Neural cell (in vitro differentiated cells): ENCODE measurements at regions not wholly inside any gene's neighbourhood (a gene's known extent, or its start where the extent isn't known, plus 50 kb on each side); places are given as distances from the start of the nearest gene placed in this dataset.

Source experiments
- H2AFZ ChIP-seq: fragments of 200-600, 300-800 bp; sonication (generic), shearing (Covaris generic); 2 replicates; pipeline ENCODE4 v1.6.0; 2014; ENCODE audit warnings: low read depth, mild to moderate bottlenecking, antibody characterized with exemption, low read length, moderate library complexity
- H3F3A ChIP-seq: fragments of 200-600 bp; shearing (Covaris generic); 2 replicates; pipeline ENCODE4 v1.6.1; 2016; ENCODE audit warnings: mild to moderate bottlenecking, moderate library complexity, mixed read lengths, antibody characterized with exemption, low read length; ENCODE audit not compliant: insufficient read depth, poor library complexity, severe bottlenecking
- H3K27ac ChIP-seq: fragments of 200-600, 300-800 bp; sonication (generic), shearing (Covaris generic); 2 replicates; pipeline ENCODE4 v1.5.1; 2014; ENCODE audit warnings: mild to moderate bottlenecking, low read length, moderate library complexity
- H3K27me3 ChIP-seq: fragments of 300-800, 200-600 bp; sonication (generic), shearing (Covaris generic); 2 replicates; pipeline ENCODE4 v1.6.0; 2014; ENCODE audit warnings: mild to moderate bottlenecking, low read depth, low read length, moderate library complexity; ENCODE audit not compliant: insufficient read depth
- H3K36me3 ChIP-seq: fragments of 300-800, 200-600 bp; sonication (generic), shearing (Covaris generic); 2 replicates; pipeline ENCODE4 v1.5.1; 2014; ENCODE audit warnings: mild to moderate bottlenecking, antibody characterized with exemption, low read length, moderate library complexity; ENCODE audit not compliant: insufficient read depth
- H3K4me2 ChIP-seq: fragments of 300-800, 200-600 bp; sonication (generic), shearing (Covaris generic); 2 replicates; pipeline ENCODE4 v1.6.0; 2014; ENCODE audit warnings: mild to moderate bottlenecking, low read length
- H3K4me3 ChIP-seq: fragments of 300-800, 200-600 bp; sonication (generic), shearing (Covaris generic); 2 replicates; pipeline ENCODE4 v1.5.1; 2014; ENCODE audit warnings: mild to moderate bottlenecking, low read length, moderate library complexity
- H3K79me2 ChIP-seq: fragments of 200-600 bp; shearing (Covaris generic); replicated peaks from 2 replicates; pipeline ENCODE4 v1.6.0; 2014; ENCODE audit warnings: mild to moderate bottlenecking, low read length, moderate library complexity; ENCODE audit not compliant: insufficient read depth
- H3K9ac ChIP-seq: fragments of 300-800, 200-600 bp; sonication (generic), shearing (Covaris generic); 2 replicates; pipeline ENCODE4 v1.6.1; 2016; ENCODE audit warnings: mild to moderate bottlenecking, low read length, mixed read lengths
- H3K9me2 ChIP-seq: fragments of 200-600 bp; shearing (Covaris generic); 2 replicates; pipeline ENCODE4 v1.6.1; 2016; ENCODE audit warnings: mild to moderate bottlenecking, low read length, mixed read lengths; ENCODE audit not compliant: insufficient read depth
- H3K9me3 ChIP-seq: fragments of 200-600, 300-800 bp; sonication (generic), shearing (Covaris generic); 2 replicates; pipeline ENCODE4 v1.6.1; 2016; ENCODE audit warnings: mild to moderate bottlenecking, mixed run types, low read length, moderate library complexity, mixed read lengths
- H4K20me1 ChIP-seq: fragments of 200-600 bp; shearing (Covaris generic); 2 replicates; pipeline ENCODE4 v1.6.1; 2016; ENCODE audit warnings: mild to moderate bottlenecking, mixed run types; ENCODE audit not compliant: insufficient read depth
- EP300 ChIP-seq: fragments of 450-650 bp; conservative IDR thresholded peaks from 2 replicates; pipeline ENCODE4 v1.6.1; 2014; ENCODE audit warnings: antibody characterized with exemption, mild to moderate bottlenecking, moderate library complexity; ENCODE audit not compliant: poor library complexity, severe bottlenecking
- EZH2 ChIP-seq: fragments of 200-600, 300-800 bp; shearing (Covaris generic), sonication (generic); IDR thresholded peaks from 2 replicates; pipeline ENCODE4 v1.6.1; 2014; ENCODE audit warnings: antibody characterized with exemption, low read length, borderline replicate concordance, mild to moderate bottlenecking; ENCODE audit not compliant: insufficient read depth, poor library complexity, severe bottlenecking
- MXI1 ChIP-seq: fragments of 450-650 bp; conservative IDR thresholded peaks from 2 replicates; pipeline ENCODE4 v1.6.1; 2014; ENCODE audit warnings: antibody characterized with exemption, mild to moderate bottlenecking; ENCODE audit not compliant: poor library complexity, severe bottlenecking
- POLR2AphosphoS5 ChIP-seq: IDR thresholded peaks from 2 replicates; pipeline ENCODE4 v1.6.1; 2012
- RAD21 ChIP-seq: fragments of 450-650 bp; conservative IDR thresholded peaks from 2 replicates; pipeline ENCODE4 v1.6.1; 2014; ENCODE audit warnings: antibody characterized with exemption, mild to moderate bottlenecking, moderate library complexity
- SMC3 ChIP-seq: fragments of 450-650 bp; conservative IDR thresholded peaks from 2 replicates; pipeline ENCODE4 v1.6.1; 2014; ENCODE audit warnings: antibody characterized with exemption, mild to moderate bottlenecking, moderate library complexity; ENCODE audit not compliant: poor library complexity
- TAF1 ChIP-seq: IDR thresholded peaks from 2 replicates; pipeline ENCODE4 v1.6.1; 2012; ENCODE audit warnings: low read depth
- TF ChIP-seq, protein P1 (sequence below): IDR thresholded peaks from 2 replicates; pipeline ENCODE4 v1.6.1; 2012; ENCODE audit warnings: borderline replicate concordance
- TF ChIP-seq, protein P2 (sequence below): fragments of 450-650 bp; IDR thresholded peaks from 2 replicates; pipeline ENCODE4 v1.5.1; 2014; ENCODE audit warnings: antibody characterized with exemption, mild to moderate bottlenecking, moderate library complexity; ENCODE audit not compliant: poor library complexity, severe bottlenecking

DNA sequence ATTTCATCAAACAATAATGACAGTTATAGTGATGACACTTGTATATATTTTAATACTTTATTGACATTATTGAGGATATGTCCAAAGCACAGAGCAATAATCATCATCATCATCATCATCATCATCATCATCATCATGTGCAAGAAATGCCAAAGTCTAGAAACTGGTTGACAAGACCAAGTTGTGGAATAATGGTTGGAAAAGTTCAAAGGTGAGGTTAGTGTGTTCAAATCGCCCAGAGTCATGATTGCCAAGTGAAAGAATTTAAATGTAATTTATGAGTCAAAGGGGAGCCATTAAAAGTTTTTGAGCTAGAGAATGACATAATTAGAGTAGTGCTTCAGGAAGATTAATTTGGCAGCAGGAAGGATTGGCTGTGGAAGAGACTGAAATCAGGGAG is 852.4 kb downstream of the SORCS1 start:
- Histone ChIP-seq H3K27me3 (no peaks in the 10 kb centered on the region), H3F3A (peaks cover 4% of the 10 kb centered on the region), H4K20me1 (no peaks in the 10 kb centered on the region), H3K79me2 (no peaks in the 10 kb centered on the region), H3K27ac (no peak overlapping the region), H3K4me2 (no peak overlapping the region), H3K9ac (no peak overlapping the region), H3K9me2 (no peaks in the 10 kb centered on the region), H2AFZ (no peak overlapping the region), H3K36me3 (no peaks in the 10 kb centered on the region), H3K9me3 (no peaks in the 10 kb centered on the region), H3K4me3 (no peak overlapping the region)
- TF ChIP-seq, protein P1, sequence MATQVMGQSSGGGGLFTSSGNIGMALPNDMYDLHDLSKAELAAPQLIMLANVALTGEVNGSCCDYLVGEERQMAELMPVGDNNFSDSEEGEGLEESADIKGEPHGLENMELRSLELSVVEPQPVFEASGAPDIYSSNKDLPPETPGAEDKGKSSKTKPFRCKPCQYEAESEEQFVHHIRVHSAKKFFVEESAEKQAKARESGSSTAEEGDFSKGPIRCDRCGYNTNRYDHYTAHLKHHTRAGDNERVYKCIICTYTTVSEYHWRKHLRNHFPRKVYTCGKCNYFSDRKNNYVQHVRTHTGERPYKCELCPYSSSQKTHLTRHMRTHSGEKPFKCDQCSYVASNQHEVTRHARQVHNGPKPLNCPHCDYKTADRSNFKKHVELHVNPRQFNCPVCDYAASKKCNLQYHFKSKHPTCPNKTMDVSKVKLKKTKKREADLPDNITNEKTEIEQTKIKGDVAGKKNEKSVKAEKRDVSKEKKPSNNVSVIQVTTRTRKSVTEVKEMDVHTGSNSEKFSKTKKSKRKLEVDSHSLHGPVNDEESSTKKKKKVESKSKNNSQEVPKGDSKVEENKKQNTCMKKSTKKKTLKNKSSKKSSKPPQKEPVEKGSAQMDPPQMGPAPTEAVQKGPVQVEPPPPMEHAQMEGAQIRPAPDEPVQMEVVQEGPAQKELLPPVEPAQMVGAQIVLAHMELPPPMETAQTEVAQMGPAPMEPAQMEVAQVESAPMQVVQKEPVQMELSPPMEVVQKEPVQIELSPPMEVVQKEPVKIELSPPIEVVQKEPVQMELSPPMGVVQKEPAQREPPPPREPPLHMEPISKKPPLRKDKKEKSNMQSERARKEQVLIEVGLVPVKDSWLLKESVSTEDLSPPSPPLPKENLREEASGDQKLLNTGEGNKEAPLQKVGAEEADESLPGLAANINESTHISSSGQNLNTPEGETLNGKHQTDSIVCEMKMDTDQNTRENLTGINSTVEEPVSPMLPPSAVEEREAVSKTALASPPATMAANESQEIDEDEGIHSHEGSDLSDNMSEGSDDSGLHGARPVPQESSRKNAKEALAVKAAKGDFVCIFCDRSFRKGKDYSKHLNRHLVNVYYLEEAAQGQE, result no peak
- TF ChIP-seq POLR2AphosphoS5, result no peak
- TF ChIP-seq, protein P2, sequence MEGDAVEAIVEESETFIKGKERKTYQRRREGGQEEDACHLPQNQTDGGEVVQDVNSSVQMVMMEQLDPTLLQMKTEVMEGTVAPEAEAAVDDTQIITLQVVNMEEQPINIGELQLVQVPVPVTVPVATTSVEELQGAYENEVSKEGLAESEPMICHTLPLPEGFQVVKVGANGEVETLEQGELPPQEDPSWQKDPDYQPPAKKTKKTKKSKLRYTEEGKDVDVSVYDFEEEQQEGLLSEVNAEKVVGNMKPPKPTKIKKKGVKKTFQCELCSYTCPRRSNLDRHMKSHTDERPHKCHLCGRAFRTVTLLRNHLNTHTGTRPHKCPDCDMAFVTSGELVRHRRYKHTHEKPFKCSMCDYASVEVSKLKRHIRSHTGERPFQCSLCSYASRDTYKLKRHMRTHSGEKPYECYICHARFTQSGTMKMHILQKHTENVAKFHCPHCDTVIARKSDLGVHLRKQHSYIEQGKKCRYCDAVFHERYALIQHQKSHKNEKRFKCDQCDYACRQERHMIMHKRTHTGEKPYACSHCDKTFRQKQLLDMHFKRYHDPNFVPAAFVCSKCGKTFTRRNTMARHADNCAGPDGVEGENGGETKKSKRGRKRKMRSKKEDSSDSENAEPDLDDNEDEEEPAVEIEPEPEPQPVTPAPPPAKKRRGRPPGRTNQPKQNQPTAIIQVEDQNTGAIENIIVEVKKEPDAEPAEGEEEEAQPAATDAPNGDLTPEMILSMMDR, result no peak
- no peak for TF ChIP-seq SMC3
- TF ChIP-seq EZH2, result no peak
- no peak for TF ChIP-seq MXI1
- no peak for TF ChIP-seq EP300
- TF ChIP-seq RAD21, result no peak

DNA sequence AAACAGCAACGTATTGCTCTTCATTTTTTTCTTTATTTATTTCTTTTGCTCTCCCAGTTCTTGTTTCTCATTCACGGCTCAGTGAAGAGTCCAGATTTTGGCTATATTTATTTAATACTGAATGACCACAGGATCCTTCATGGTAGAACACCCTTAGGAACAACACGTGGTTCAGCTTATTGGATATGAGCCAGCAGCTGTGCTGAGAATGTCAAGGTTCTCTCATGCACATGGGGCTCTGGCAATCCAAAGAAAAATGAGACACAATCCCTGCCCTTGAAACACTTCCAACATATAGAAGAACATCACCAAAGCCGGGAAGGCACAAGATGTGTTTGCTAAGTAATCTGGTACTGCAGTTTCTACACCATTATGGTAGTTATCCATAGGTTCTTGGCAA is 852.9 kb downstream of the SORCS1 start:
- Histone ChIP-seq H3K9me2 (no peaks in the 10 kb centered on the region), H3F3A (peaks cover 4% of the 10 kb centered on the region), H3K79me2 (no peaks in the 10 kb centered on the region), H3K4me2 (peak overlapping the region; percentile 2), H3K9ac (no peak overlapping the region), H2AFZ (no peak overlapping the region), H3K4me3 (no peak overlapping the region), H3K36me3 (no peaks in the 10 kb centered on the region), H4K20me1 (no peaks in the 10 kb centered on the region), H3K27ac (no peak overlapping the region), H3K9me3 (no peaks in the 10 kb centered on the region), H3K27me3 (no peaks in the 10 kb centered on the region)
- TF ChIP-seq MXI1, result no peak
- no peak for TF ChIP-seq TAF1
- TF ChIP-seq, protein P2, result no peak
- TF ChIP-seq EP300, result no peak
- TF ChIP-seq, protein P1, result no peak
- no peak for TF ChIP-seq RAD21
- TF ChIP-seq SMC3, result no peak
